OCI-LY1 (cell line): ENCODE measurements at regions not wholly inside any gene's neighbourhood (a gene's known extent, or its start where the extent isn't known, plus 50 kb on each side); places are given as distances from the start of the nearest gene placed in this dataset.

Experiments used
- H2AFZ ChIP-seq: fragments of 200-600 bp; sonication (generic), shearing (Covaris generic); 2 replicates; pipeline ENCODE4 v1.6.0; 2014; ENCODE audit warnings: antibody characterized with exemption, mild to moderate bottlenecking, low read length
- H3F3A ChIP-seq: fragments of 200-600 bp; sonication (generic), shearing (Covaris generic); 2 replicates; pipeline ENCODE4 v1.6.0; 2014; ENCODE audit warnings: mild to moderate bottlenecking, antibody characterized with exemption, low read length, moderate library complexity; ENCODE audit not compliant: insufficient read depth
- H3K27ac ChIP-seq: fragments of 200-600 bp; sonication (generic); 2 replicates; pipeline ENCODE4 v1.5.1; 2014; ENCODE audit warnings: low read length, mixed run types, mild to moderate bottlenecking, low read depth; ENCODE audit not compliant: poor library complexity, severe bottlenecking
- H3K27me3 ChIP-seq: fragments of 200-600 bp; sonication (generic); 2 replicates; pipeline ENCODE4 v1.6.0; 2014; ENCODE audit warnings: antibody characterized with exemption, mild to moderate bottlenecking, low read length, moderate library complexity; ENCODE audit not compliant: insufficient read depth
- H3K36me3 ChIP-seq: fragments of 200-600 bp; sonication (generic); 2 replicates; pipeline ENCODE4 v1.6.1; 2014; ENCODE audit warnings: mild to moderate bottlenecking, antibody characterized with exemption, low read length, moderate library complexity, mixed read lengths; ENCODE audit not compliant: insufficient read depth
- H3K4me1 ChIP-seq: fragments of 200-600 bp; sonication (generic); 2 replicates; pipeline ENCODE4 v1.5.1; 2014; ENCODE audit warnings: mild to moderate bottlenecking, low read length, moderate library complexity; ENCODE audit not compliant: insufficient read depth, severe bottlenecking
- H3K4me2 ChIP-seq: fragments of 200-600 bp; sonication (generic), shearing (Covaris generic); 2 replicates; pipeline ENCODE4 v1.6.1; 2014; ENCODE audit warnings: low read length
- H3K4me3 ChIP-seq: fragments of 200-600 bp; sonication (generic); 2 replicates; pipeline ENCODE4 v1.5.1; 2014; ENCODE audit warnings: low read length, low read depth, mild to moderate bottlenecking, mixed read lengths; ENCODE audit not compliant: poor library complexity, severe bottlenecking
- H3K79me2 ChIP-seq: fragments of 200-600 bp; shearing (Covaris generic); 2 replicates; pipeline ENCODE4 v1.6.1; 2016; ENCODE audit warnings: mixed run types, low read length, mixed read lengths; ENCODE audit not compliant: insufficient read depth
- H3K9ac ChIP-seq: fragments of 200-600 bp; sonication (generic), shearing (Covaris generic); 2 replicates; pipeline ENCODE4 v1.6.1; 2014; ENCODE audit warnings: mild to moderate bottlenecking, low read length, mixed read lengths
- H3K9me2 ChIP-seq: fragments of 200-600 bp; sonication (generic), shearing (Covaris generic); 2 replicates; pipeline ENCODE4 v1.6.1; 2014; ENCODE audit warnings: low read depth, mild to moderate bottlenecking, low read length, mixed read lengths
- H3K9me3 ChIP-seq: fragments of 200-600 bp; shearing (Covaris generic); 2 replicates; pipeline ENCODE4 v1.6.1; 2014; ENCODE audit warnings: low read length, mixed read lengths
- H4K20me1 ChIP-seq: fragments of 200-600 bp; sonication (generic), shearing (Covaris generic); 2 replicates; pipeline ENCODE4 v1.6.0; 2016; ENCODE audit warnings: mild to moderate bottlenecking, low read length; ENCODE audit not compliant: insufficient read depth
- EZH2 ChIP-seq: fragments of 200-600 bp; sonication (generic), shearing (Covaris generic); IDR thresholded peaks from 2 replicates; pipeline ENCODE4 v1.8.0; 2017; ENCODE audit warnings: borderline replicate concordance, mixed run types, mild to moderate bottlenecking, antibody characterized with exemption, low read length, moderate library complexity, mixed read lengths
- TF ChIP-seq, protein P1 (sequence below): fragments of 200-600 bp; sonication (generic), shearing (Covaris generic); IDR thresholded peaks from 2 replicates; pipeline ENCODE4 v1.5.1; 2017; ENCODE audit warnings: mild to moderate bottlenecking, antibody characterized with exemption, low read length, moderate library complexity, mixed read lengths

DNA sequence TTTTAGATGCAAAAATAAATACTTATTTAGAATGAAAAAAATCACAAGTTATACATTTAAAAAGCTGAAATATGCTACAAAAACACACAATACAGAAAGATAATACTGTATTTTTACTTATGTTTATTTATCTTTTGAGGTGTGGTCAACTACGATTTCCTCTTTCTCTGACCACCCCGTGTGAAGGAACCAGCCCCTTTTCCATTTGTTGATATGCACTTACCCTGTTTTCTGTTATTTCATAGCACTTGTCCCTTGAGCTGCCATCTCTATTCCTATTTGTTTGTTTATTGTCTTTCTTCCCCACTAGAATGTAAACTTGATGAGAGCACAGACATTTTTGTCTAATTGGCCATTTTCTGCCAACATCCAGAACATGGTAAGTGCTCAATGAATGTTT lies 460.5 kb upstream of the TRIB2 start:
- no peaks in the 10 kb centered on the region for H3K9me2 ChIP-seq
- H3K9me3 ChIP-seq: no peaks in the 10 kb centered on the region
- H3K4me1 ChIP-seq: no peaks in the 10 kb centered on the region
- H3K79me2 ChIP-seq: no peaks in the 10 kb centered on the region
- H3F3A ChIP-seq: no peaks in the 10 kb centered on the region
- H3K27me3 ChIP-seq: no peaks in the 10 kb centered on the region
- no peaks in the 10 kb centered on the region for H4K20me1 ChIP-seq
- no peaks in the 10 kb centered on the region for H3K36me3 ChIP-seq
- TF ChIP-seq, protein P1, sequence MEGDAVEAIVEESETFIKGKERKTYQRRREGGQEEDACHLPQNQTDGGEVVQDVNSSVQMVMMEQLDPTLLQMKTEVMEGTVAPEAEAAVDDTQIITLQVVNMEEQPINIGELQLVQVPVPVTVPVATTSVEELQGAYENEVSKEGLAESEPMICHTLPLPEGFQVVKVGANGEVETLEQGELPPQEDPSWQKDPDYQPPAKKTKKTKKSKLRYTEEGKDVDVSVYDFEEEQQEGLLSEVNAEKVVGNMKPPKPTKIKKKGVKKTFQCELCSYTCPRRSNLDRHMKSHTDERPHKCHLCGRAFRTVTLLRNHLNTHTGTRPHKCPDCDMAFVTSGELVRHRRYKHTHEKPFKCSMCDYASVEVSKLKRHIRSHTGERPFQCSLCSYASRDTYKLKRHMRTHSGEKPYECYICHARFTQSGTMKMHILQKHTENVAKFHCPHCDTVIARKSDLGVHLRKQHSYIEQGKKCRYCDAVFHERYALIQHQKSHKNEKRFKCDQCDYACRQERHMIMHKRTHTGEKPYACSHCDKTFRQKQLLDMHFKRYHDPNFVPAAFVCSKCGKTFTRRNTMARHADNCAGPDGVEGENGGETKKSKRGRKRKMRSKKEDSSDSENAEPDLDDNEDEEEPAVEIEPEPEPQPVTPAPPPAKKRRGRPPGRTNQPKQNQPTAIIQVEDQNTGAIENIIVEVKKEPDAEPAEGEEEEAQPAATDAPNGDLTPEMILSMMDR: no peak
- TF ChIP-seq EZH2: no peak
- no peak overlapping the region for H3K4me3 ChIP-seq
- H3K4me2 ChIP-seq: no peak overlapping the region
- H2AFZ ChIP-seq: no peak overlapping the region
- H3K27ac ChIP-seq: no peak overlapping the region
- no peak overlapping the region for H3K9ac ChIP-seq

DNA sequence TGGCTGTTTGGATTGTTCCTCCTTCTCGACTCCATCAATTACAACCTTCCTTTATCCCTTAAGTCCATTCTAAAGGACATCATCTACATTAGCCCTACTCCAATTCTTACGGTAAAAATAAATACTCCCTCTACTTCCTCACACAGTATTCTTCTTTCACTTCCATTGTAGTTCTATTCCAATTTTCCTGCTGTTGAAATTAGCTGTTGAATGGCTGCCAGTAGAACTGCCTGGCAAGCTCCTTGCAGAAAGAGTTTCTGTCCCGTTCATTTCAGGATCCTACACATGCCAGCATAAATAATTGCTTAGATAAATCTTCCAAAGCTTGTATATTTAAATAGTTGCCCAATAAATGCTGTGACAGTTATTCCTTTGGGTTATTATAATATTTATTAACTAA lies 459.3 kb upstream of the TRIB2 start:
- Histone ChIP-seq H3K27me3 (no peaks in the 10 kb centered on the region), H4K20me1 (no peaks in the 10 kb centered on the region), H2AFZ (no peak overlapping the region), H3F3A (no peaks in the 10 kb centered on the region), H3K9ac (no peak overlapping the region), H3K9me3 (no peaks in the 10 kb centered on the region), H3K79me2 (no peaks in the 10 kb centered on the region), H3K4me2 (no peak overlapping the region), H3K4me1 (peaks cover 11% of the 10 kb centered on the region), H3K27ac (no peak overlapping the region), H3K4me3 (no peak overlapping the region), H3K36me3 (no peaks in the 10 kb centered on the region), H3K9me2 (no peaks in the 10 kb centered on the region)
- TF ChIP-seq, protein P1: no peak
- no peak for TF ChIP-seq EZH2

DNA sequence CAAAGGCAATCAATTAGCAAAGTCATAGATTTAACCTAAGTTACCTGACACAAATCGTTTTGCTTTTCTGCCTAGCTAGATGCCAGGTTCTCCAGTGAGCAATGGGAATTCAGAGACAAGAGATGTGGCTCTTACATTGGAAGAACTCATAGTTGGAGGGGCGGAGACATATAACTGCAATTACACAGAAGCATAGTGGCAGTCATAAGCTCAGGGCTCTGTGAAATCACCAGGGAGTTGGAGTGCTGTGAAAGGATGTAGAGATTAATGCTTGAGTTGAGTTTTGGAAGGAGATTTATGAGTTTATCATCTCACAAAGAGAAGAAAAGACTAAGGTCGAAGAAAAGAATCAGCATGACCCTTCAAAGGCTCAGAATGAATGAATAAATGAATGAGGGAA lies 457.2 kb upstream of the TRIB2 start:
- H3K9me3 ChIP-seq: no peaks in the 10 kb centered on the region
- H3K4me1 ChIP-seq: peaks cover 31% of the 10 kb centered on the region
- no peak overlapping the region for H3K9ac ChIP-seq
- no peaks in the 10 kb centered on the region for H3K27me3 ChIP-seq
- no peak overlapping the region for H3K4me3 ChIP-seq
- H3K36me3 ChIP-seq: no peaks in the 10 kb centered on the region
- H2AFZ ChIP-seq: no peak overlapping the region
- TF ChIP-seq, protein P1: no peak
- TF ChIP-seq EZH2: no peak
- no peak overlapping the region for H3K4me2 ChIP-seq
- 0 out of 2 replicates have a peak, but pooled peaks cover 2% of the 10 kb centered on the region for H3F3A ChIP-seq
- no peaks in the 10 kb centered on the region for H3K79me2 ChIP-seq
- H3K27ac ChIP-seq: no peak overlapping the region
- H4K20me1 ChIP-seq: no peaks in the 10 kb centered on the region
- no peaks in the 10 kb centered on the region for H3K9me2 ChIP-seq
